ENCODE measurements at regions not wholly inside any gene's neighbourhood (a gene's known extent, or its start where the extent isn't known, plus 50 kb on each side); places are given as distances from the start of the nearest gene placed in this dataset.
A peak's percentile ranks its signal among the peaks of the same experiment; 100 is the strongest.

DNA sequence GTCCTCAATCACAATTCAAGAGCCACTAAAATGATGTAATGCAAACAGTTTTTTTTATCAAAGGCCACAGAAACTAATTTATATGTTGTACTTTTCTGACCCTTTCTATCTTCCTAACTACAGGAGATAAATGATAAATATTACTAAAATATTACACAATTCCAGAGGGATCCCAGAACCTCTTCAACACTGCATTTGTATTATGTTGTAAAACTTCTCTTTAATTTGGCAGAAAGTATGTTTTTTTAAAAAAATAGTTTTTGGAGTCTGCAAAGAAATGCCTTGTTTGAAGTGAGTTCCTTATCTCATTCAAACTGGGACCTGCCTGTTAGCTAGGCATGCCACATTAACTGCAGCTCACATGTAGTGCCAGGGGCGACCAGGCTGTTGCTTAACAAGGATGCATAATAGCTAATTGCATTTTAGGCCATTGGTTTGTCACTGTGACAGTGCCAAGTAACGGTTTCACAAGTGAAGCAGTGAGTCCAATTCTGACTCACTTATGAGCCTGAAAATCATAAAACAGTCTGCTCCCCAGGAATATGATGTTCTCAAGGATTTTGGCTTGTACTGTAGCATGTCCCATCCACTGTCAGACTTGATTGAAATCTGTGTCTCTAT lies 266.9 kb downstream of the KTN1 start:
- TF ChIP-seq RAD21 (IDR thresholded peaks at IDR 0.05; ENCODE audit: low read length) (no peak), POLR2A (IDR thresholded peaks at IDR 0.05; ENCODE audit: low read depth, low read length) (no peak), FOS (IDR thresholded peaks at IDR 0.05; ENCODE audit: low read depth, low read length) (no peak), NFE2L2 (IDR thresholded peaks at IDR 0.05; ENCODE audit: low read depth, low read length) (no peak), CHD1 (IDR thresholded peaks at IDR 0.05; ENCODE audit: low read depth, low read length) (no peak), SMC3 (IDR thresholded peaks at IDR 0.05; ENCODE audit: low read depth, low read length) (no peak), CEBPB (IDR thresholded peaks at IDR 0.05; ENCODE audit: low read depth, low read length) (peak; percentile 77), RFX5 (IDR thresholded peaks at IDR 0.05; ENCODE audit: low read depth, low read length) (no peak), MXI1 (IDR thresholded peaks at IDR 0.05; ENCODE audit: borderline replicate concordance, low read depth, low read length) (no peak), MAFK (IDR thresholded peaks at IDR 0.05; ENCODE audit: low read depth, low read length) (no peak), BHLHE40 (IDR thresholded peaks at IDR 0.05; ENCODE audit: low read depth, low read length) (no peak)
- TF ChIP-seq, protein P1, sequence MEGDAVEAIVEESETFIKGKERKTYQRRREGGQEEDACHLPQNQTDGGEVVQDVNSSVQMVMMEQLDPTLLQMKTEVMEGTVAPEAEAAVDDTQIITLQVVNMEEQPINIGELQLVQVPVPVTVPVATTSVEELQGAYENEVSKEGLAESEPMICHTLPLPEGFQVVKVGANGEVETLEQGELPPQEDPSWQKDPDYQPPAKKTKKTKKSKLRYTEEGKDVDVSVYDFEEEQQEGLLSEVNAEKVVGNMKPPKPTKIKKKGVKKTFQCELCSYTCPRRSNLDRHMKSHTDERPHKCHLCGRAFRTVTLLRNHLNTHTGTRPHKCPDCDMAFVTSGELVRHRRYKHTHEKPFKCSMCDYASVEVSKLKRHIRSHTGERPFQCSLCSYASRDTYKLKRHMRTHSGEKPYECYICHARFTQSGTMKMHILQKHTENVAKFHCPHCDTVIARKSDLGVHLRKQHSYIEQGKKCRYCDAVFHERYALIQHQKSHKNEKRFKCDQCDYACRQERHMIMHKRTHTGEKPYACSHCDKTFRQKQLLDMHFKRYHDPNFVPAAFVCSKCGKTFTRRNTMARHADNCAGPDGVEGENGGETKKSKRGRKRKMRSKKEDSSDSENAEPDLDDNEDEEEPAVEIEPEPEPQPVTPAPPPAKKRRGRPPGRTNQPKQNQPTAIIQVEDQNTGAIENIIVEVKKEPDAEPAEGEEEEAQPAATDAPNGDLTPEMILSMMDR (conservative IDR thresholded peaks at IDR 0.05; ENCODE audit: low read depth, low read length) = no peak
- TF ChIP-seq, protein P2, sequence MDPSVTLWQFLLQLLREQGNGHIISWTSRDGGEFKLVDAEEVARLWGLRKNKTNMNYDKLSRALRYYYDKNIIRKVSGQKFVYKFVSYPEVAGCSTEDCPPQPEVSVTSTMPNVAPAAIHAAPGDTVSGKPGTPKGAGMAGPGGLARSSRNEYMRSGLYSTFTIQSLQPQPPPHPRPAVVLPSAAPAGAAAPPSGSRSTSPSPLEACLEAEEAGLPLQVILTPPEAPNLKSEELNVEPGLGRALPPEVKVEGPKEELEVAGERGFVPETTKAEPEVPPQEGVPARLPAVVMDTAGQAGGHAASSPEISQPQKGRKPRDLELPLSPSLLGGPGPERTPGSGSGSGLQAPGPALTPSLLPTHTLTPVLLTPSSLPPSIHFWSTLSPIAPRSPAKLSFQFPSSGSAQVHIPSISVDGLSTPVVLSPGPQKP (IDR thresholded peaks at IDR 0.05; ENCODE audit: borderline replicate concordance, low read depth, low read length) = no peak
